Sigmoid colon (tissue), 4 donors: ENCODE measurements at regions not wholly inside any gene's neighbourhood (a gene's known extent, or its start where the extent isn't known, plus 50 kb on each side); places are given as distances from the start of the nearest gene placed in this dataset.

Experiments
- CTCF ChIP-seq, 4 experiments: fragments of 450-650 bp in 3 of 4; fragments of 200-600 bp in 1 of 4; IDR thresholded peaks; one replicate each; pipeline ENCODE4 v1.5.1; 2016 to 2019; ENCODE audit warnings: antibody characterized with exemption in 4 of 4, mild to moderate bottlenecking in 3 of 4, moderate library complexity in 2 of 4
- EP300 ChIP-seq, 4 donors: sonication (generic); formaldehyde crosslinking; IDR thresholded peaks; one replicate each; pipeline ENCODE4 v1.6.1; 2017; ENCODE audit warnings: antibody characterized with exemption in 4 of 4

GRCh38 chr20:23237201-23237600 lies 113.4 kb upstream of the NXT1 start:
- no peak for TF ChIP-seq CTCF (IDR thresholded peaks at IDR 0.05)
- TF ChIP-seq EP300 (IDR thresholded peaks at IDR 0.05): no peak
